GM04503 (cell line): ENCODE measurements at regions not wholly inside any gene's neighbourhood (a gene's known extent, or its start where the extent isn't known, plus 50 kb on each side); places are given as distances from the start of the nearest gene placed in this dataset.

Experiments used
- DNase-seq: peaks from one replicate; pipeline ENCODE4 v3.0.0-alpha.2; 2012; ENCODE audit warnings: low read depth

- DNase-seq = no peak
Measured at GRCh38 chr12:41981758-41982157, 162.9 kb downstream of the GXYLT1 start.

- DNase-seq = no peak
Measured at GRCh38 chr12:41981013-41981412, 163.7 kb downstream of the GXYLT1 start.

- DNase-seq = no peak
Measured at GRCh38 chr12:41980390-41980789, 164.3 kb downstream of the GXYLT1 start.

- no peak for DNase-seq
Measured at GRCh38 chr12:41979574-41979973, 165.1 kb downstream of the GXYLT1 start.

- DNase-seq = no peak
Measured at GRCh38 chr12:41972598-41972997, 172.1 kb downstream of the GXYLT1 start.

GRCh38 chr12:41972196-41972595 lies 172.5 kb downstream of the GXYLT1 start:
- no peak for DNase-seq

GRCh38 chr12:41970744-41971143 lies 173.9 kb downstream of the GXYLT1 start:
- no peak for DNase-seq

- no peak for DNase-seq
Measured at GRCh38 chr12:41968599-41968998, 176.1 kb downstream of the GXYLT1 start.

GRCh38 chr12:41967668-41968500 lies 176.8 kb downstream of the GXYLT1 start:
- DNase-seq = no peak

GRCh38 chr12:41966916-41967315 lies 177.8 kb downstream of the GXYLT1 start:
- no peak for DNase-seq

GRCh38 chr12:41966001-41966400 lies 178.7 kb downstream of the GXYLT1 start:
- DNase-seq = no peak

- DNase-seq = no peak
Measured at GRCh38 chr12:41963398-41963797, 181.3 kb downstream of the GXYLT1 start.

- DNase-seq = no peak
Measured at GRCh38 chr12:41962171-41962572, 182.5 kb downstream of the GXYLT1 start.

- DNase-seq = no peak
Measured at GRCh38 chr12:41959271-41959670, 185.4 kb downstream of the GXYLT1 start.

- no peak for DNase-seq
Measured at GRCh38 chr12:41956353-41956752, 188.3 kb downstream of the GXYLT1 start.

- no peak for DNase-seq
Measured at GRCh38 chr12:41950455-41950854, 194.2 kb downstream of the GXYLT1 start.

- DNase-seq = no peak
Measured at GRCh38 chr12:41946106-41946505, 198.6 kb downstream of the GXYLT1 start.

GRCh38 chr12:41944216-41944615 lies 200.5 kb downstream of the GXYLT1 start:
- peak; percentile 5 for DNase-seq

- DNase-seq = no peak
Measured at GRCh38 chr12:41943671-41944070, 201.0 kb downstream of the GXYLT1 start.

GRCh38 chr12:41942354-41942753 lies 202.3 kb downstream of the GXYLT1 start:
- no peak for DNase-seq

GRCh38 chr12:41941079-41941478 lies 203.6 kb downstream of the GXYLT1 start:
- DNase-seq = no peak

GRCh38 chr12:41940571-41940970 lies 204.1 kb downstream of the GXYLT1 start:
- no peak for DNase-seq

GRCh38 chr12:41936333-41936732 lies 208.3 kb downstream of the GXYLT1 start:
- DNase-seq = no peak

- DNase-seq = no peak
Measured at GRCh38 chr12:41935911-41936310, 208.8 kb downstream of the GXYLT1 start.
